ENCODE measurements at regions not wholly inside any gene's neighbourhood (a gene's known extent, or its start where the extent isn't known, plus 50 kb on each side); places are given as distances from the start of the nearest gene placed in this dataset.

GRCh38 chr13:65856431-65856830, 1373.7 kb downstream of the PCDH9 start:
- Histone ChIP-seq H3K79me2 (replicated peaks; ENCODE audit: insufficient read depth) (no peaks in the 10 kb centered on the region), H3F3A (replicated peaks; ENCODE audit: low read depth) (no peaks in the 10 kb centered on the region), H3K4me3 (no peak overlapping the region), H3K4me1 (ENCODE audit: insufficient read depth) (no peaks in the 10 kb centered on the region), H4K20me1 (replicated peaks; ENCODE audit: insufficient read depth) (no peaks in the 10 kb centered on the region), H3K36me3 (ENCODE audit: insufficient read depth) (no peaks in the 10 kb centered on the region), H3K27me3 (ENCODE audit: insufficient read depth) (no peaks in the 10 kb centered on the region), H2AFZ (no peak overlapping the region), H3K9me2 (ENCODE audit: insufficient read depth) (no peaks in the 10 kb centered on the region), H3K27ac (ENCODE audit: low read depth) (no peak overlapping the region), H3K4me2 (no peak overlapping the region)
- no peak overlapping the region for H3K4me3 Mint-ChIP-seq
- H3K27ac Mint-ChIP-seq = no peak overlapping the region
- TF ChIP-seq STAT1 (IDR thresholded peaks at IDR 0.05; ENCODE audit: unreplicated experiment) = no peak
- no peak for TF ChIP-seq EZH2phosphoT487 (IDR thresholded peaks at IDR 0.05; ENCODE audit: unreplicated experiment)
- no peak for TF ChIP-seq POLR2AphosphoS5 (IDR thresholded peaks at IDR 0.05; ENCODE audit: low read depth)
- TF ChIP-seq EZH2 (IDR thresholded peaks at IDR 0.05; ENCODE audit: low read depth, unreplicated experiment) = no peak
- TF ChIP-seq, protein P1, sequence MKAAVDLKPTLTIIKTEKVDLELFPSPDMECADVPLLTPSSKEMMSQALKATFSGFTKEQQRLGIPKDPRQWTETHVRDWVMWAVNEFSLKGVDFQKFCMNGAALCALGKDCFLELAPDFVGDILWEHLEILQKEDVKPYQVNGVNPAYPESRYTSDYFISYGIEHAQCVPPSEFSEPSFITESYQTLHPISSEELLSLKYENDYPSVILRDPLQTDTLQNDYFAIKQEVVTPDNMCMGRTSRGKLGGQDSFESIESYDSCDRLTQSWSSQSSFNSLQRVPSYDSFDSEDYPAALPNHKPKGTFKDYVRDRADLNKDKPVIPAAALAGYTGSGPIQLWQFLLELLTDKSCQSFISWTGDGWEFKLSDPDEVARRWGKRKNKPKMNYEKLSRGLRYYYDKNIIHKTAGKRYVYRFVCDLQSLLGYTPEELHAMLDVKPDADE (IDR thresholded peaks at IDR 0.05) = no peak
- TF ChIP-seq, protein P2, sequence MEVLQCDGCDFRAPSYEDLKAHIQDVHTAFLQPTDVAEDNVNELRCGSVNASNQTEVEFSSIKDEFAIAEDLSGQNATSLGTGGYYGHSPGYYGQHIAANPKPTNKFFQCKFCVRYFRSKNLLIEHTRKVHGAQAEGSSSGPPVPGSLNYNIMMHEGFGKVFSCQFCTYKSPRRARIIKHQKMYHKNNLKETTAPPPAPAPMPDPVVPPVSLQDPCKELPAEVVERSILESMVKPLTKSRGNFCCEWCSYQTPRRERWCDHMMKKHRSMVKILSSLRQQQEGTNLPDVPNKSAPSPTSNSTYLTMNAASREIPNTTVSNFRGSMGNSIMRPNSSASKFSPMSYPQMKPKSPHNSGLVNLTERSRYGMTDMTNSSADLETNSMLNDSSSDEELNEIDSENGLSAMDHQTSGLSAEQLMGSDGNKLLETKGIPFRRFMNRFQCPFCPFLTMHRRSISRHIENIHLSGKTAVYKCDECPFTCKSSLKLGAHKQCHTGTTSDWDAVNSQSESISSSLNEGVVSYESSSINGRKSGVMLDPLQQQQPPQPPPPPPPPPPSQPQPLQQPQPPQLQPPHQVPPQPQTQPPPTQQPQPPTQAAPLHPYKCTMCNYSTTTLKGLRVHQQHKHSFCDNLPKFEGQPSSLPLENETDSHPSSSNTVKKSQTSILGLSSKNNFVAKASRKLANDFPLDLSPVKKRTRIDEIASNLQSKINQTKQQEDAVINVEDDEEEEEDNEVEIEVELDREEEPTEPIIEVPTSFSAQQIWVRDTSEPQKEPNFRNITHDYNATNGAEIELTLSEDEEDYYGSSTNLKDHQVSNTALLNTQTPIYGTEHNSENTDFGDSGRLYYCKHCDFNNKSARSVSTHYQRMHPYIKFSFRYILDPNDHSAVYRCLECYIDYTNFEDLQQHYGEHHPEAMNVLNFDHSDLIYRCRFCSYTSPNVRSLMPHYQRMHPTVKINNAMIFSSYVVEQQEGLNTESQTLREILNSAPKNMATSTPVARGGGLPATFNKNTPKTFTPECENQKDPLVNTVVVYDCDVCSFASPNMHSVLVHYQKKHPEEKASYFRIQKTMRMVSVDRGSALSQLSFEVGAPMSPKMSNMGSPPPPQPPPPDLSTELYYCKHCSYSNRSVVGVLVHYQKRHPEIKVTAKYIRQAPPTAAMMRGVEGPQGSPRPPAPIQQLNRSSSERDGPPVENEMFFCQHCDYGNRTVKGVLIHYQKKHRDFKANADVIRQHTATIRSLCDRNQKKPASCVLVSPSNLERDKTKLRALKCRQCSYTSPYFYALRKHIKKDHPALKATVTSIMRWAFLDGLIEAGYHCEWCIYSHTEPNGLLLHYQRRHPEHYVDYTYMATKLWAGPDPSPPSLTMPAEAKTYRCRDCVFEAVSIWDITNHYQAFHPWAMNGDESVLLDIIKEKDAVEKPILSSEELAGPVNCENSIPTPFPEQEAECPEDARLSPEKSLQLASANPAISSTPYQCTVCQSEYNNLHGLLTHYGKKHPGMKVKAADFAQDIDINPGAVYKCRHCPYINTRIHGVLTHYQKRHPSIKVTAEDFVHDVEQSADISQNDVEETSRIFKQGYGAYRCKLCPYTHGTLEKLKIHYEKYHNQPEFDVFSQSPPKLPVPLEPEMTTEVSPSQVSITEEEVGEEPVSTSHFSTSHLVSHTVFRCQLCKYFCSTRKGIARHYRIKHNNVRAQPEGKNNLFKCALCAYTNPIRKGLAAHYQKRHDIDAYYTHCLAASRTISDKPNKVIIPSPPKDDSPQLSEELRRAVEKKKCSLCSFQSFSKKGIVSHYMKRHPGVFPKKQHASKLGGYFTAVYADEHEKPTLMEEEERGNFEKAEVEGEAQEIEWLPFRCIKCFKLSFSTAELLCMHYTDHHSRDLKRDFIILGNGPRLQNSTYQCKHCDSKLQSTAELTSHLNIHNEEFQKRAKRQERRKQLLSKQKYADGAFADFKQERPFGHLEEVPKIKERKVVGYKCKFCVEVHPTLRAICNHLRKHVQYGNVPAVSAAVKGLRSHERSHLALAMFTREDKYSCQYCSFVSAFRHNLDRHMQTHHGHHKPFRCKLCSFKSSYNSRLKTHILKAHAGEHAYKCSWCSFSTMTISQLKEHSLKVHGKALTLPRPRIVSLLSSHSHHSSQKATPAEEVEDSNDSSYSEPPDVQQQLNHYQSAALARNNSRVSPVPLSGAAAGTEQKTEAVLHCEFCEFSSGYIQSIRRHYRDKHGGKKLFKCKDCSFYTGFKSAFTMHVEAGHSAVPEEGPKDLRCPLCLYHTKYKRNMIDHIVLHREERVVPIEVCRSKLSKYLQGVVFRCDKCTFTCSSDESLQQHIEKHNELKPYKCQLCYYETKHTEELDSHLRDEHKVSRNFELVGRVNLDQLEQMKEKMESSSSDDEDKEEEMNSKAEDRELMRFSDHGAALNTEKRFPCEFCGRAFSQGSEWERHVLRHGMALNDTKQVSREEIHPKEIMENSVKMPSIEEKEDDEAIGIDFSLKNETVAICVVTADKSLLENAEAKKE (CRISPR knock-in tag; IDR thresholded peaks at IDR 0.05) = no peak
- no peak for TF ChIP-seq ZNF114 (CRISPR knock-in tag; IDR thresholded peaks at IDR 0.05)
- TF ChIP-seq JUNB (IDR thresholded peaks at IDR 0.05; ENCODE audit: unreplicated experiment) = no peak
- no peak for TF ChIP-seq ZNF331 (CRISPR knock-in tag; IDR thresholded peaks at IDR 0.05; ENCODE audit: low read depth)
- no peak for TF ChIP-seq CREB1 (CRISPR knock-in tag; IDR thresholded peaks at IDR 0.05; ENCODE audit: low read depth)
- TF ChIP-seq REST (IDR thresholded peaks at IDR 0.05; ENCODE audit: unreplicated experiment) = no peak
- no peak for TF ChIP-seq NANOG (IDR thresholded peaks at IDR 0.05; ENCODE audit: borderline replicate concordance)
- TF ChIP-seq, protein P3, sequence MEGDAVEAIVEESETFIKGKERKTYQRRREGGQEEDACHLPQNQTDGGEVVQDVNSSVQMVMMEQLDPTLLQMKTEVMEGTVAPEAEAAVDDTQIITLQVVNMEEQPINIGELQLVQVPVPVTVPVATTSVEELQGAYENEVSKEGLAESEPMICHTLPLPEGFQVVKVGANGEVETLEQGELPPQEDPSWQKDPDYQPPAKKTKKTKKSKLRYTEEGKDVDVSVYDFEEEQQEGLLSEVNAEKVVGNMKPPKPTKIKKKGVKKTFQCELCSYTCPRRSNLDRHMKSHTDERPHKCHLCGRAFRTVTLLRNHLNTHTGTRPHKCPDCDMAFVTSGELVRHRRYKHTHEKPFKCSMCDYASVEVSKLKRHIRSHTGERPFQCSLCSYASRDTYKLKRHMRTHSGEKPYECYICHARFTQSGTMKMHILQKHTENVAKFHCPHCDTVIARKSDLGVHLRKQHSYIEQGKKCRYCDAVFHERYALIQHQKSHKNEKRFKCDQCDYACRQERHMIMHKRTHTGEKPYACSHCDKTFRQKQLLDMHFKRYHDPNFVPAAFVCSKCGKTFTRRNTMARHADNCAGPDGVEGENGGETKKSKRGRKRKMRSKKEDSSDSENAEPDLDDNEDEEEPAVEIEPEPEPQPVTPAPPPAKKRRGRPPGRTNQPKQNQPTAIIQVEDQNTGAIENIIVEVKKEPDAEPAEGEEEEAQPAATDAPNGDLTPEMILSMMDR (conservative IDR thresholded peaks at IDR 0.05; ENCODE audit: low read depth in 2 of 2) = no peak
- peaks cover 3% of the 10 kb centered on the region; the same call in 1 of the 3 replicates for H3K4me1 Mint-ChIP-seq
- DNase-seq (ENCODE audit: low spot score) = no peak
- H3K9me3 Mint-ChIP-seq = no peaks in the 10 kb centered on the region
- no peaks in the 10 kb centered on the region for H3K27me3 Mint-ChIP-seq (ENCODE audit: insufficient read depth, low read depth, poor library complexity)
- ATAC-seq = no peak
- H3K36me3 Mint-ChIP-seq (ENCODE audit: low read depth) = no peaks in the 10 kb centered on the region

All from GM23338 (cell line).